NCI-H2081 (cell line): ENCODE measurements at regions not wholly inside any gene's neighbourhood (a gene's known extent, or its start where the extent isn't known, plus 50 kb on each side); places are given as distances from the start of the nearest gene placed in this dataset.
"Not testable (repeated sequence)": the region's sequence is repeated elsewhere in the genome, so short reads cannot be mapped to it uniquely, and the experiment has no call there.

Experiments used
- DNase-seq, 2 experiments: peaks; one replicate each; lab custom pipeline; 2025; lab: John Stamatoyannopoulos, UW

DNA sequence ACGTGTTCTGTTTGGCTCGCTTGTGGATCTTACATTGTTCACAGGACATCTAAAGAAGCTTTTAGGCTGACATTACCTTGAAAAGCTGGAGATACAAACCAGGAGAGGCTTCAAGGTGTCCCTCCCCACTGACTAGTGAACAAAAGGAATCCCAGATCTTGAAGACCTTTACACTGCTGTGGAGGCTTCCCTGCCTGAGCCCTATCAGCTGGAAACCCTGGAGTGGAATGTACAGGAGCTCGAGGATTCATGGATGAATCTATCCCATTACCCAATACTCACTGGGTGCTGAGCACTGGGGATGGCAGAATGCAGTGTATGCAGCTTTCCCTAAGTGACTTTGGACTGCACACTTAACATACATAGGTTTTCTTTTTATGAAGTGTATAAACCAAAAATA, 82.3 kb upstream of the MFGE8 start:
- DNase-seq = no peak

- no peak for DNase-seq
These were observed 84.4 kb upstream of the MFGE8 start for GRCh38 chr15:88997531-88997930.

DNA sequence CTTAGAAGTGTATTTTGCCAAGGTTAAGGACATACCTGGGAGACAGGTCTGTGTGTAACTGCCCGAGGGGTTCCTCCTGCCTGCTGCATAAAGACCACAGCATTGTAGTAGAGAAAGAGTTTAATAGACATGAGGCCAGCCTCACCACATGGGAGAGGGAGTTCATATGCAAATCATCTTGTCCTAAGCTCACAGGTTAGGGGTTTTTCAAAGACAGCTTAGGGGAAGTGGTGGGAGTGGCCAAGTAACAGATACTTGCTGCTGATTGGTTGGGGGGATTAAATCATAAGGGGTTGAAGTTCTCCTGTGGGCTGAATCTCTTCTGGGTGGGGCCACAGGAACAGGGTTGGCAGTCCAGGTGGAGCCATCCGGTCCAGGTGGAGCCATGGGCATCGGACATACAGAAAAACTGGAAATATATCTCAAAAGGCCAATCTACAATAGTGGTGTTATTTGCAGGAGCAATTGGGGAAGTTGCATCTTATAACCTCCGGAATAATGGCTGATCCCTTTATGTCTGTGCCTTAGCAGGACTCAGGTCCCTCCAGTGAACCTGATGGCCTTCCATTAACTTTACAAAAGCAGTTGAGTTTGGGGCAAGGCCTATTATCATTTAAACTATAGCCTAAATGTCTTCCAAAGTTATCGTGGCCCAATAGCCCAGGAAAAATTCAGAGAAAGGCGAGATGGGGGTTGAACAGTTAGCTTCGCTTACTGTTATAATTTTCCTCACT, 86.0 kb upstream of the MFGE8 start:
- DNase-seq = no peak

DNA sequence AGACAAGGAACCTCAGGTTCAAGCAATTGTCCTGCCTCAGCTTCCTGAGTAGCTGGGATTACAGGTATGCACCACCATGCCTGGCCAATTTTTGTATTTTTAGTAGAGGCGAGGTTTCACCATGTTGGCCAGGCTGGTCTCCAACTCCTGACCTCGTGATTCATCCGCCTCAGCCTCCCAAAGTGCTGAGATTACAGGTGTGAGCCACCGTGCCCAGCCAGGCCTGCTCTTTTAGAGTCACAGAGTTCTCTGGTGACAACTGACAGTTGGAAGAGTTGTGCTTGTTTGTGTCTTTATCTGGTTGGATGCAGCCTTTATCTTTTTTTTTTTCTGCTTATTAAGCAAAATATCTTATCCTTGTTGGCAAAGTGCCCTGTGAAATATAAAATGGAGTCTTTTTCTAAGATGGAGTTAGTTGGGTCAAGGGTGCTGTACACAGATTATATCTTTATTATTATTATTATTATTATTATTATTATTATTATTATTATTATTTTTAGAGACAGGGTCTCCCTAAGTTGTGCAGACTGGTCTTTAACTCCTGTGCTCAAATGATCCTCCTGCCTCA, 86.5 kb upstream of the ABHD2 start:
- not testable (repeated sequence) for DNase-seq

- no peak for DNase-seq
These were observed 85.9 kb upstream of the ABHD2 start for GRCh38 chr15:89002281-89002761.

DNA sequence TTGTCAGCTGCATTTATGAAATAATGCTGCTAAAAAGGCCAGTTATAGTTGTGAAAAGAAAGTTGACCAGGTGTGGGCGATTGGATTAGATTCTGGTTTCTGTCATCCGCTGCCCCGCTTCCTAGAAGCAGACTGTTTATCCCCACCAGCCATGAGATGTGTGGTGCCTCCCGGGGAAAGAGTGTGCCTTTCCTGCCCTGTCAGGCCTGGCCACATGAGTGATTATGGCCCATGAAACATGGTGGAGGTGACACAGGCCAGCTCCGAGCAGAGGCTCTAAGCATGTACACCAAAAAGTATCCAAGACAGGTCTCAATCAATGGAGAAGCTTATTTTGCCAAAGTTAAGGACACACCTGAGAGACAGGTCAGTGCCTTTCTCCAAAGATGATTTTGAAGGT, 85.4 kb upstream of the ABHD2 start:
- no peak for DNase-seq

GRCh38 chr15:89003865-89004725, 84.2 kb upstream of the ABHD2 start:
- no peak for DNase-seq

GRCh38 chr15:89004726-89005030, 83.6 kb upstream of the ABHD2 start:
- no peak for DNase-seq

DNA sequence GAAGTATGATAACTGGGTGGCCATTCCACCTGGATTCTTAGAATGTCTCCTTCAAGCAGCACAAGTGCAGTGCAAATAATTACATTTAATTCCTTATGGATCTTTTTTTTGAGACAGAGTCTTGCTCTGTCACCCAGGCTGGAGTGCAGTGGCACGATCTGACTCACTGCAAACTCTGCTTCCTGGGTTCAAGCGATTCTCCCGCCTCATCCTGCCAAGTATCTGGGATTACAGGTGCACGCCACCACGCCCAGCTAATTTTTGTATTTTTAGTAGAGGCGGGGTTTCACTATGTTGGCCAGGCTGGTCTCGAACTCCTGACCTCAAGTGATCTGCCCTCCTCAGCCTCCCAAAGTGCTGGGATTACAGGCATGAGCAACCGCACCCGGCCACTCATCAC, 80.7 kb upstream of the ABHD2 start:
- DNase-seq = not testable (repeated sequence)

DNA sequence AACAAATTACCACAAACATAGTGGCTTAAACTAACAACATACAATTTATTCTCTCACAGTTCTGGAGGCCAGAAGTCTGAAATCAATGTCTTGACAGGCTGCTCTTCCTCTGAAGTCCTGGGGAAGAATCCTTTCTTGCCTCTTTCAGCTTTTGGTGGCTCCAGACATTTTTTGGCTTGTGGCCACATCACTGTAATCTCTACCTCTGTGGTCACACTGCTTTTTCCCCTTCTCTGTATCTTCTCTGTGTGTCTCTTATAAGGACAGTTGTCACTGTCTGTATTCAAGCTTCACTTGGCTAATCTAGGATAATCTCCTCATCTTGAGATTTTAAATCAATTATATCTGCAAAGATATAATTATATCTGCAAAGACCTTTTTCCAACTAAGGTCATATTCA, 80.3 kb upstream of the ABHD2 start:
- no peak for DNase-seq

GRCh38 chr15:89009080-89009479, 79.2 kb upstream of the ABHD2 start:
- no peak for DNase-seq

GRCh38 chr15:89015412-89016097, 72.7 kb upstream of the ABHD2 start:
- DNase-seq = no peak

DNA sequence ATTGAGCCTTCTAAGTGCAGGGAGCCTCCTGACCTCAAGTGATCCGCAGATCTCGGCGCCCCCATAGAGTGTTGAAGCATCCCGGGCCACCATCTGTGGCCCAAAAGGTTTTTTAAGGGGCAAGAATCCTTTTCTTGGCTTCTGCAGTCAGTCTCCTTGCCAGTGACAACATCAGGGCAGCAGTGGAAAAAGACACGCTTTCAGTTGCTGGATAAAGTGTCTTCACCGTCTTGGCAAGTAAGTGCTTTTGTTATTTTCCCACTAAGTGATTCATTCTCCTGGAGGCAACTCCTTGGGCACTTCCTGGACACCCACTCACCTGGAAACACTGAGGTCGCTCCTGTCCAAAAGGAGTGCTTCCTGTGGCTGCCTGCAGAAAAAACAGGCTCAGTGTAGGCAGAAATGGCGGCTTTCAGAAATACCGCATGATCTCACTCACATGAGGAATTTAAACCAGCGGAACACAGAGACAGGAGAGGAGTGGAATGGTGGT, 71.7 kb upstream of the ABHD2 start:
- DNase-seq = no peak

DNA sequence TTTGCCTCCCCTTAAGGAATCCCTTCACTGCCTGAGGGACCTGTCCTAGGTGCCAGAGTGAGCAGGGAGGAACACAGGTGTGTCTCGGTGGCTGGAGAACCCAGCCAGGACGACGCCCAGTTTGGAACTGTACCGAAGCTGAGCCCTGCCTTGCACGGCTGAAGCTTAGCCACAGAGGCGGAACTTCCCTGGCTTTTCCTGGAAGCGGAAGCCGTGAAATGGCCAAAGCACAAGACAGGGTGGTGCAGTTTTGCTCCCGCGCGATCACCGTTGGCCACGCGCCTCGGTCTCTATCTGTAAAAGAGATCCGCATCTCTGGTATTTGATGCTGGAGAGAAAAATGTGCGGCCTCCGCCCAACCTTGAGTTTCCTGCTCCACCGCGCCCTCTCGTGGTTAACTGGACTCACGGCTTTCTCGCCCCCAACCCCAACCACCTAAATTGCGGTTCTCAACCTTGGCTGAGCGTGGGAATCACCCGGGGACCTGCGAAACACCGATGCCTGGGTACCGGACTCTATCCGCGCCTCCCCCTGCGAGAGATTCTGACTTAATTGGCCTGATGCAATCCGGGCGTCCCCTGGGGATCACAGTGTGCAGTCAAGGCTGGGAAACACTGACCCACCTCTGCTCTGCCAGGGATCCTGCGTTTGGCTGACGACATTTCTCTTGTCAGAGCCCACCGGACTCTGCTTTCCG, 70.7 kb upstream of the ABHD2 start:
- DNase-seq = peak; percentile 69 to 70

DNA sequence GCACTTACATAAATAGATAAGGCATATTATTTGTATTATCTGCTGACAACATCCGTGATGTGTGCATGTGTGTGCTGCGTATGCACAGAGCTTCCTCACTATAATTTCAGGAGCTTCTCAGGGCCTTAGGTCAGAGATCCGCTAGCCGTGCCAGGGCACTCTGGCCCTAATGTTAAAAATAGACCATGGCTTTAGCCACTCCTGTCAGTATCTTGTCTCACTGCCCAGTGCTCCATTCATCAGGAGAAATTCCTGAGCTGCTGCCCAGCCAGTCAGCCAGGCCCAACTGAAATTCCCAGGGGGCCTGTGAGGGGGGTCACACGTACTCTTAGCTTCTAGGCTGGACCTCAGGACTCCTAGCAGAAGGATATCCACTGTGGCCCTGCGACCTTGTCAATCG, 70.0 kb upstream of the ABHD2 start:
- DNase-seq = no peak

GRCh38 chr15:89019436-89019835, 68.8 kb upstream of the ABHD2 start:
- no peak for DNase-seq

DNA sequence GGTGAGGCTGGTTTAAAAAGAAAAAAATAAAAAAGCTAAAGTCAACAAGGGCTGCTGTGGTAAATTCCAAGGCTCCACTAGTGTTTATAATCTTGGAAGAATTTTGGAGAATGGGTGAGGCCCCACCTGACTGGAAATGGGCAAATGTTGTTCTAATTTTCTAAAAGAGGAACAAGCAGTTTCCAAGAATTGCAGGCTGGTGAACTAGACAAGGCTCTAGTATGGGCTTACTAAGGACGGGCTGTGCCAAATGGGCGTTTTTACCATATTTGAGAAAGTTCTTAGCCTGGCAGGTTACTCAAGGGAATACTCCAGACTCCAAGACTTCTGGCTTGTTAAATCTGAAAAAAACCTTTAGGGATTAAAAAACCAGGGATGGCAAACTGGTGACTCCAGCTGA, 67.0 kb upstream of the ABHD2 start:
- DNase-seq = no peak

DNA sequence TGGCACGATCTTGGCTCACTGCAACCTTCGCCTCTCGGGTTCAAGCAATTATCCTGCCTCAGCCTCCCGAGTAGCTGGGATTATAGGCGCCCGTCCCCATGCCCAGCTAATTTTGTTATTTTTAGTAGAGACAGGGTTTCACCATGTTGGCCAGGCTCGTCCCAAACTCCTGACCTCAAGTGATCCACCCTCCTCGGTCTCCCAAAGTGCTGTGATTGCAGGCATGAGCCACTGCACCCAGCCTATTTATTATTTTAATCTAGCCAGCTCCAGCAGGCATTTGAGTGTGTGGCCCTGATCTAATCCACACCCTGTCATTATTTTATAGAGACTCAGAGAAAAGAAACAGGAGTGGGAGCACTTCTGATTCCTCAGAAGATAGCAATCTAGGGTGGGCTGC, 66.4 kb upstream of the ABHD2 start:
- DNase-seq = not testable (repeated sequence)

- no peak for DNase-seq
These were observed 64.8 kb upstream of the ABHD2 start for GRCh38 chr15:89023311-89023961.

- DNase-seq = no peak
These were observed 63.8 kb upstream of the ABHD2 start for GRCh38 chr15:89024418-89024817.

GRCh38 chr15:89026167-89026566, 62.1 kb upstream of the ABHD2 start:
- DNase-seq = no peak
